ENCODE measurements at regions not wholly inside any gene's neighbourhood (a gene's known extent, or its start where the extent isn't known, plus 50 kb on each side); places are given as distances from the start of the nearest gene placed in this dataset.

- TF ChIP-seq CTCF (IDR thresholded peaks at IDR 0.05; ENCODE audit: borderline replicate concordance, extremely low read depth, low read length, poor library complexity, severe bottlenecking) = no peak
- TF ChIP-seq EZH2 (IDR thresholded peaks at IDR 0.05; ENCODE audit: borderline replicate concordance, low read depth, low read length, severe bottlenecking) = no peak
Observed at GRCh38 chr15:79170256-79170664, 79.7 kb upstream of the RASGRF1 start.
